ENCODE measurements at regions not wholly inside any gene's neighbourhood (a gene's known extent, or its start where the extent isn't known, plus 50 kb on each side); places are given as distances from the start of the nearest gene placed in this dataset.

DNA sequence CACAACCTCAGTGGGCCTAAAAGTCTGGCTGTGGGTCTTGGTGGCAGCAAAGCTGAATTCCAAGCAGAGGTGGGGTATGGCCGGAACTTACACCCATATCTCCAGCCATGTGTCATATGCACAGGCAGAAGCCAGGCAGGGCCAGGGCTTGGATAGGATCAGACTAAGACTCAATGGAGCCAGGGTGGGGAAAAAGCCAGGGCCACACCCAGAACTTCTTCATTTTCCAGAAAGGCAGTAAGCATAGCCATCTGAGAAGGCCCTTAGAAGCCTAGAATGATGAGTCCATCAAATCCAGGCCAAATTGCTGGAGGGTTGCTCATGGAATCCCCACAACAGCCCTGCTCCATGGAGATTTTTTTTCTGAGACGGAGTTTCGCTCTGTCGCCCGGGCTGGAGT is 116.2 kb upstream of the SRSF6 start:
- ATAC-seq, result no peak
- peaks cover 36% of the 10 kb centered on the region for H3K36me3 Mint-ChIP-seq
- no peak overlapping the region for H3K4me3 Mint-ChIP-seq
- H3K27ac Mint-ChIP-seq, result no peak overlapping the region
- peaks cover 60% of the 10 kb centered on the region for H3K9me3 Mint-ChIP-seq
- peaks cover 59% of the 10 kb centered on the region for H3K27me3 Mint-ChIP-seq (ENCODE audit: low read depth)
- peaks cover 7% of the 10 kb centered on the region for H3K4me1 Mint-ChIP-seq
- ChIA-PET CTCF (no interaction called here), POLR2A (no interaction called here)
- no peak for DNase-seq (ENCODE audit: low spot score)
- TF ChIP-seq, protein P1, sequence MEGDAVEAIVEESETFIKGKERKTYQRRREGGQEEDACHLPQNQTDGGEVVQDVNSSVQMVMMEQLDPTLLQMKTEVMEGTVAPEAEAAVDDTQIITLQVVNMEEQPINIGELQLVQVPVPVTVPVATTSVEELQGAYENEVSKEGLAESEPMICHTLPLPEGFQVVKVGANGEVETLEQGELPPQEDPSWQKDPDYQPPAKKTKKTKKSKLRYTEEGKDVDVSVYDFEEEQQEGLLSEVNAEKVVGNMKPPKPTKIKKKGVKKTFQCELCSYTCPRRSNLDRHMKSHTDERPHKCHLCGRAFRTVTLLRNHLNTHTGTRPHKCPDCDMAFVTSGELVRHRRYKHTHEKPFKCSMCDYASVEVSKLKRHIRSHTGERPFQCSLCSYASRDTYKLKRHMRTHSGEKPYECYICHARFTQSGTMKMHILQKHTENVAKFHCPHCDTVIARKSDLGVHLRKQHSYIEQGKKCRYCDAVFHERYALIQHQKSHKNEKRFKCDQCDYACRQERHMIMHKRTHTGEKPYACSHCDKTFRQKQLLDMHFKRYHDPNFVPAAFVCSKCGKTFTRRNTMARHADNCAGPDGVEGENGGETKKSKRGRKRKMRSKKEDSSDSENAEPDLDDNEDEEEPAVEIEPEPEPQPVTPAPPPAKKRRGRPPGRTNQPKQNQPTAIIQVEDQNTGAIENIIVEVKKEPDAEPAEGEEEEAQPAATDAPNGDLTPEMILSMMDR (IDR thresholded peaks at IDR 0.05), result no peak
- no peak for TF ChIP-seq ZNF396 (CRISPR knock-in tag; IDR thresholded peaks at IDR 0.05; ENCODE audit: borderline replicate concordance)
- TF ChIP-seq, protein P2, sequence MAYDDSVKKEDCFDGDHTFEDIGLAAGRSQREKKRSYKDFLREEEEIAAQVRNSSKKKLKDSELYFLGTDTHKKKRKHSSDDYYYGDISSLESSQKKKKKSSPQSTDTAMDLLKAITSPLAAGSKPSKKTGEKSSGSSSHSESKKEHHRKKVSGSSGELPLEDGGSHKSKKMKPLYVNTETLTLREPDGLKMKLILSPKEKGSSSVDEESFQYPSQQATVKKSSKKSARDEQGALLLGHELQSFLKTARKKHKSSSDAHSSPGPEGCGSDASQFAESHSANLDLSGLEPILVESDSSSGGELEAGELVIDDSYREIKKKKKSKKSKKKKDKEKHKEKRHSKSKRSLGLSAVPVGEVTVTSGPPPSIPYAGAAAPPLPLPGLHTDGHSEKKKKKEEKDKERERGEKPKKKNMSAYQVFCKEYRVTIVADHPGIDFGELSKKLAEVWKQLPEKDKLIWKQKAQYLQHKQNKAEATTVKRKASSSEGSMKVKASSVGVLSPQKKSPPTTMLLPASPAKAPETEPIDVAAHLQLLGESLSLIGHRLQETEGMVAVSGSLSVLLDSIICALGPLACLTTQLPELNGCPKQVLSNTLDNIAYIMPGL (CRISPR knock-in tag; IDR thresholded peaks at IDR 0.05), result no peak
- no peak for TF ChIP-seq SMAD3 (CRISPR knock-in tag; IDR thresholded peaks at IDR 0.05; ENCODE audit: borderline replicate concordance)
- no peak for TF ChIP-seq CREM (CRISPR knock-in tag; IDR thresholded peaks at IDR 0.05)

DNA sequence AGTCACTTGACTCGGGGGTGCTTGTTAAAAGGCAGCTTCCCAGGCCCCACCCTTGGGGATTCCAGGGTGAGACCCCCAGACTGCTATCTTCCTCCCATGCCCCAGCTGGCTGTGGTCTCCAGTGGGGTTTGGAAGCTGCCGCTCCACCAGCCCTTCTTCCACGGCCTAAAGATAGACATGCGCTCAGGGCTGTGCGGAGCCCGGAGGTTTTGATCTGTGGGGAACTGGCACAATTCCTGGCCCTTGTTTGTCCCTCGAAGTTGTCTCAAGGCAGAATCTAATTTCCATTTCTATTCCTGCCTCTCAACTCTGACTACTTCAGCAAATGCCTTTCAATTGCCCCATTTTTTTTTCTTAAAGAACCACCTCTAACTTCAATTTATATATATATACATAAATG is 120.7 kb upstream of the SRSF6 start:
- Mint-ChIP-seq H3K4me1 (no peaks in the 10 kb centered on the region), H3K36me3 (peaks cover 41% of the 10 kb centered on the region), H3K27me3 (ENCODE audit: low read depth) (peaks cover 29% of the 10 kb centered on the region), H3K27ac (no peak overlapping the region), H3K9me3 (peaks cover 59% of the 10 kb centered on the region), H3K4me3 (no peak overlapping the region)
- TF ChIP-seq, protein P2 (CRISPR knock-in tag; IDR thresholded peaks at IDR 0.05), result no peak
- no peak for TF ChIP-seq SMAD4 (CRISPR knock-in tag; IDR thresholded peaks at IDR 0.05)
- TF ChIP-seq, protein P3, sequence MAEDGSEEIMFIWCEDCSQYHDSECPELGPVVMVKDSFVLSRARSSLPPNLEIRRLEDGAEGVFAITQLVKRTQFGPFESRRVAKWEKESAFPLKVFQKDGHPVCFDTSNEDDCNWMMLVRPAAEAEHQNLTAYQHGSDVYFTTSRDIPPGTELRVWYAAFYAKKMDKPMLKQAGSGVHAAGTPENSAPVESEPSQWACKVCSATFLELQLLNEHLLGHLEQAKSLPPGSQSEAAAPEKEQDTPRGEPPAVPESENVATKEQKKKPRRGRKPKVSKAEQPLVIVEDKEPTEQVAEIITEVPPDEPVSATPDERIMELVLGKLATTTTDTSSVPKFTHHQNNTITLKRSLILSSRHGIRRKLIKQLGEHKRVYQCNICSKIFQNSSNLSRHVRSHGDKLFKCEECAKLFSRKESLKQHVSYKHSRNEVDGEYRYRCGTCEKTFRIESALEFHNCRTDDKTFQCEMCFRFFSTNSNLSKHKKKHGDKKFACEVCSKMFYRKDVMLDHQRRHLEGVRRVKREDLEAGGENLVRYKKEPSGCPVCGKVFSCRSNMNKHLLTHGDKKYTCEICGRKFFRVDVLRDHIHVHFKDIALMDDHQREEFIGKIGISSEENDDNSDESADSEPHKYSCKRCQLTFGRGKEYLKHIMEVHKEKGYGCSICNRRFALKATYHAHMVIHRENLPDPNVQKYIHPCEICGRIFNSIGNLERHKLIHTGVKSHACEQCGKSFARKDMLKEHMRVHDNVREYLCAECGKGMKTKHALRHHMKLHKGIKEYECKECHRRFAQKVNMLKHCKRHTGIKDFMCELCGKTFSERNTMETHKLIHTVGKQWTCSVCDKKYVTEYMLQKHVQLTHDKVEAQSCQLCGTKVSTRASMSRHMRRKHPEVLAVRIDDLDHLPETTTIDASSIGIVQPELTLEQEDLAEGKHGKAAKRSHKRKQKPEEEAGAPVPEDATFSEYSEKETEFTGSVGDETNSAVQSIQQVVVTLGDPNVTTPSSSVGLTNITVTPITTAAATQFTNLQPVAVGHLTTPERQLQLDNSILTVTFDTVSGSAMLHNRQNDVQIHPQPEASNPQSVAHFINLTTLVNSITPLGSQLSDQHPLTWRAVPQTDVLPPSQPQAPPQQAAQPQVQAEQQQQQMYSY (CRISPR knock-in tag; IDR thresholded peaks at IDR 0.05), result no peak
- TF ChIP-seq, protein P4, sequence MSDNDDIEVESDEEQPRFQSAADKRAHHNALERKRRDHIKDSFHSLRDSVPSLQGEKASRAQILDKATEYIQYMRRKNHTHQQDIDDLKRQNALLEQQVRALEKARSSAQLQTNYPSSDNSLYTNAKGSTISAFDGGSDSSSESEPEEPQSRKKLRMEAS (CRISPR knock-in tag; IDR thresholded peaks at IDR 0.05), result no peak
- TF ChIP-seq, protein P5, sequence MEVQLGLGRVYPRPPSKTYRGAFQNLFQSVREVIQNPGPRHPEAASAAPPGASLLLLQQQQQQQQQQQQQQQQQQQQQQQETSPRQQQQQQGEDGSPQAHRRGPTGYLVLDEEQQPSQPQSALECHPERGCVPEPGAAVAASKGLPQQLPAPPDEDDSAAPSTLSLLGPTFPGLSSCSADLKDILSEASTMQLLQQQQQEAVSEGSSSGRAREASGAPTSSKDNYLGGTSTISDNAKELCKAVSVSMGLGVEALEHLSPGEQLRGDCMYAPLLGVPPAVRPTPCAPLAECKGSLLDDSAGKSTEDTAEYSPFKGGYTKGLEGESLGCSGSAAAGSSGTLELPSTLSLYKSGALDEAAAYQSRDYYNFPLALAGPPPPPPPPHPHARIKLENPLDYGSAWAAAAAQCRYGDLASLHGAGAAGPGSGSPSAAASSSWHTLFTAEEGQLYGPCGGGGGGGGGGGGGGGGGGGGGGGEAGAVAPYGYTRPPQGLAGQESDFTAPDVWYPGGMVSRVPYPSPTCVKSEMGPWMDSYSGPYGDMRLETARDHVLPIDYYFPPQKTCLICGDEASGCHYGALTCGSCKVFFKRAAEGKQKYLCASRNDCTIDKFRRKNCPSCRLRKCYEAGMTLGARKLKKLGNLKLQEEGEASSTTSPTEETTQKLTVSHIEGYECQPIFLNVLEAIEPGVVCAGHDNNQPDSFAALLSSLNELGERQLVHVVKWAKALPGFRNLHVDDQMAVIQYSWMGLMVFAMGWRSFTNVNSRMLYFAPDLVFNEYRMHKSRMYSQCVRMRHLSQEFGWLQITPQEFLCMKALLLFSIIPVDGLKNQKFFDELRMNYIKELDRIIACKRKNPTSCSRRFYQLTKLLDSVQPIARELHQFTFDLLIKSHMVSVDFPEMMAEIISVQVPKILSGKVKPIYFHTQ (CRISPR knock-in tag; IDR thresholded peaks at IDR 0.05), result no peak
- no peak for TF ChIP-seq OVOL2 (CRISPR knock-in tag; IDR thresholded peaks at IDR 0.05; ENCODE audit: borderline replicate concordance)
- TF ChIP-seq, protein P6, sequence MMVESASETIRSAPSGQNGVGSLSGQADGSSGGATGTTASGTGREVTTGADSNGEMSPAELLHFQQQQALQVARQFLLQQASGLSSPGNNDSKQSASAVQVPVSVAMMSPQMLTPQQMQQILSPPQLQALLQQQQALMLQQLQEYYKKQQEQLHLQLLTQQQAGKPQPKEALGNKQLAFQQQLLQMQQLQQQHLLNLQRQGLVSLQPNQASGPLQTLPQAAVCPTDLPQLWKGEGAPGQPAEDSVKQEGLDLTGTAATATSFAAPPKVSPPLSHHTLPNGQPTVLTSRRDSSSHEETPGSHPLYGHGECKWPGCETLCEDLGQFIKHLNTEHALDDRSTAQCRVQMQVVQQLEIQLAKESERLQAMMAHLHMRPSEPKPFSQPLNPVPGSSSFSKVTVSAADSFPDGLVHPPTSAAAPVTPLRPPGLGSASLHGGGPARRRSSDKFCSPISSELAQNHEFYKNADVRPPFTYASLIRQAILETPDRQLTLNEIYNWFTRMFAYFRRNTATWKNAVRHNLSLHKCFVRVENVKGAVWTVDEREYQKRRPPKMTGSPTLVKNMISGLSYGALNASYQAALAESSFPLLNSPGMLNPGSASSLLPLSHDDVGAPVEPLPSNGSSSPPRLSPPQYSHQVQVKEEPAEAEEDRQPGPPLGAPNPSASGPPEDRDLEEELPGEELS (CRISPR knock-in tag; IDR thresholded peaks at IDR 0.05), result no peak
- TF ChIP-seq, protein P7, sequence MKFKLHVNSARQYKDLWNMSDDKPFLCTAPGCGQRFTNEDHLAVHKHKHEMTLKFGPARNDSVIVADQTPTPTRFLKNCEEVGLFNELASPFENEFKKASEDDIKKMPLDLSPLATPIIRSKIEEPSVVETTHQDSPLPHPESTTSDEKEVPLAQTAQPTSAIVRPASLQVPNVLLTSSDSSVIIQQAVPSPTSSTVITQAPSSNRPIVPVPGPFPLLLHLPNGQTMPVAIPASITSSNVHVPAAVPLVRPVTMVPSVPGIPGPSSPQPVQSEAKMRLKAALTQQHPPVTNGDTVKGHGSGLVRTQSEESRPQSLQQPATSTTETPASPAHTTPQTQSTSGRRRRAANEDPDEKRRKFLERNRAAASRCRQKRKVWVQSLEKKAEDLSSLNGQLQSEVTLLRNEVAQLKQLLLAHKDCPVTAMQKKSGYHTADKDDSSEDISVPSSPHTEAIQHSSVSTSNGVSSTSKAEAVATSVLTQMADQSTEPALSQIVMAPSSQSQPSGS (CRISPR knock-in tag; IDR thresholded peaks at IDR 0.05; ENCODE audit: borderline replicate concordance, low read depth), result no peak
- DNase-seq (ENCODE audit: low spot score) (no peak), ATAC-seq (no peak)
- POLR2A ChIA-PET, result no interaction called here
- CTCF ChIA-PET, result no interaction called here

All from WTC11 (cell line).